ENCODE measurements at regions not wholly inside any gene's neighbourhood (a gene's known extent, or its start where the extent isn't known, plus 50 kb on each side); places are given as distances from the start of the nearest gene placed in this dataset.

GRCh38 chr5:72633649-72634048 is 126.4 kb upstream of the ZNF366 start:
- TF ChIP-seq CTCF (optimal IDR thresholded peaks at IDR 0.05 in 1 of 3, IDR thresholded peaks at IDR 0.05 in 1 of 3, conservative IDR thresholded peaks at IDR 0.05 in 1 of 3; ENCODE audit: extremely low read depth in 1 of 3, insufficient read depth in 2 of 3, low read length in 3 of 3), result no peak
- no peak for TF ChIP-seq EZH2 (IDR thresholded peaks at IDR 0.05; ENCODE audit: low read length)
